ENCODE measurements at regions not wholly inside any gene's neighbourhood (a gene's known extent, or its start where the extent isn't known, plus 50 kb on each side); places are given as distances from the start of the nearest gene placed in this dataset.

GRCh38 chr4:62394766-62395165 is 1194.6 kb downstream of the ADGRL3 start:
- TF ChIP-seq POLR2A (IDR thresholded peaks at IDR 0.05), result no peak
- no peak for TF ChIP-seq POLR2AphosphoS5 (IDR thresholded peaks at IDR 0.05)
- TF ChIP-seq CTCF (IDR thresholded peaks at IDR 0.05), result no peak
- TF ChIP-seq EP300 (IDR thresholded peaks at IDR 0.05; ENCODE audit: low read depth), result no peak
